ENCODE measurements at regions not wholly inside any gene's neighbourhood (a gene's known extent, or its start where the extent isn't known, plus 50 kb on each side); places are given as distances from the start of the nearest gene placed in this dataset.
A peak's percentile ranks its signal among the peaks of the same experiment; 100 is the strongest.

DNA sequence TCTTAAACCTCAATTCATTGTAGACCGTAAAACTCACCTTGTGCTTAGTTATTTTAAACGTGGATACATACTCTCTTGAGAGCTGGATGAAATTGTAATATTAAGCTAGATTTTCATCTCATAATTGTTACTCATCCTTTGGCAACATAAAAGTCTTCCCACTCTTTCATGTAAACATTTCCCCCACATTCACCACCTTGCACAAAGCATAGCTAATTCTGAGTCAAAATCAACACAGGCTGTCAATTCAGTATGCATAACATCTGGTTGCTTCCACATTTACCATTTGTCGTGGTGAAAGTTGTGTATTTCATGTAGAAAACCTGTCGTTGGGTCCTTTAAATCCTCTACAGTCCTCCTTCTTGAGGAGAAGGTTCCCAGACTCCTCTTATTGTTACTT is 524.6 kb downstream of the OTOL1 start:
- DNase-seq: no peak

DNA sequence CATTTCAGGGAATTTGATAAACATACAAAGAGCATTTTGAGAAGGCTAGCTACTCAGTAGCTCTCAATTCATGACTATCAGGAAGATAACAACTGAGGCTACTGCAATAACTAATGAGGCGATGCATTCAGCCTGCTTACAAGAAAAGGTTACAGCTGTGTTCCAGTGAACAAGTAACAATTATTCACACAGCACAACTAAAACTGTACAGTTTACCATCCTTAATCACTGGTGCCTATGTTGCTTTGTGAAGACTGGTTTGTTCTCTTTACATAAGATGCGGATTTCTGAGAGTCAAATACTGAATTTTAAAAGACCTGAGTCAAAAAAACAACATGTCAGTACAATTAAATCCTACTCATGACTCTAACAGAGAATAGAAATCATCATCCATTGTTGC is 526.3 kb downstream of the OTOL1 start:
- DNase-seq: no peak

DNA sequence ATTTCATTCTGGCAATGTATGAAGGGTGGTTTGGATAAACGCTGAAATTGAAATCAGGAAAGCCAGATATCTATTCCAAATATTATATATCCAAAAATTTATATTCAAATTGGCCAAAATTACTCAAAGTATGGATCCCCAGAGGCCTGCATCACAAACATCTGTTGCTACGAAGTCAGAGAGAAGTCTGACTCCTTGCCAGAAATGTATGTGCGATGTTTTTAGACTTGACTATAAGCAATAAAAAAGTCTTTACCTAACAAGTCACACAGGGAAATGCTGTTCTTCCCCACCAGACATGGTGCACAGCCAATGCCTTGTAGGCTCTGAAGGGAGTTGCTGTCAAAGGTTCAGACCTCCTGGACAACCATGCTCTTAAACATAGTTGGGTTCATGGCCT is 533.1 kb downstream of the OTOL1 start:
- no peak for DNase-seq

DNA sequence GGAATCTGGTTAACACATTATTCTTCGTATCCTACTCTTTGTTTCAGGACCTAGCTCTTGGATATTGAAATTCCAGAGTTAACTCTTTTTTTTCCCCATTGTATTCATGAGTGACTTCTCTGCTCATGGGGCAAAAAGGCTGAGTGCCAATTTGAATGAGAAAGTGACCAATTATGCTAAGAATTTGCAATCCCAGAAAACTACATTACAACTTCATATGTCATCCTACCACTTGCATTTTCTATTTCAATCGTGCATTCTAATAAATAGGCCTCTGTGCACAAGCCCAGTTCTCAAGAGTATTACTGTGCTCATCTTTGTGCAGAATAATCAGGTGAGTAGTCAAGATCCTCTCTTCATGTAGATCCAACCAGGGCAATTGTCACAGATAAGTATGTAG is 537.8 kb downstream of the OTOL1 start:
- DNase-seq: no peak

DNA sequence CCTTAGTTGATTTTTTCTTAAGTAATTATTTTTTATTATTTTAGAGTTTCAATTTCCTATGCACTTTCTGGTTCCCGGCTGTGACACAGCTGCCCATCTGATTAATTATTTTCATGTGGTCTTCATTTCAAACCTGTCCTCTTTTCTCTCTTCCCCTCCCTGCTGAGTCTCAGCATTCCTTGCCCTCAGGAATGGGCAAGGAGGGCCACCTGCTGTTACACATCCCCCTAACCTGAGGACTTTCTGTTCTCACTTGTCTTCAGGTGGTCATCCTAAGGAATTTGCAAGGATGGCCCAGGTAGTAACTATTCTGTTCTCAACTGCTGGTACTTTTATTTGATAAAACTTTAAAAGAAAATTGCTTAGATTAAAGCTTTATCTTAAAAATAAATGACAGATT is 545.0 kb downstream of the OTOL1 start:
- DNase-seq: no peak

DNA sequence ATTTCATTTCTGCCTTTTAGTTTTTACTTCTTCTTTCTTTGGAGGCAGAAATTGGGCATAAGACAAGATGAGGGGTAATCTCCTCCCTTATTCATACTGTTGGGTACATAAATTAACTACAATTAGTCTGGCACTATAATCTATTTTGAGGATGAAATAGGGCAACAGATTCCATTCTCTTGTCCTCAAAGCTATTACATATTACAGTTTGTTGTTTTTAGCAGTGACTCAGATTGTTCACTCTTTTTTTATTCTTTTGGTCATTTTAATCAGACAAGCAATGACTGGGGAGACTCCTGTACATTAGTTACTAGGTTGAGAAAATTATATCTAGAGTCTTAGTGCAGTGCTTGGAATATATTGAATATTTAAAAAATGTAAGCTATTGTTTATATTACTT is 556.0 kb downstream of the OTOL1 start:
- no peak for DNase-seq

DNA sequence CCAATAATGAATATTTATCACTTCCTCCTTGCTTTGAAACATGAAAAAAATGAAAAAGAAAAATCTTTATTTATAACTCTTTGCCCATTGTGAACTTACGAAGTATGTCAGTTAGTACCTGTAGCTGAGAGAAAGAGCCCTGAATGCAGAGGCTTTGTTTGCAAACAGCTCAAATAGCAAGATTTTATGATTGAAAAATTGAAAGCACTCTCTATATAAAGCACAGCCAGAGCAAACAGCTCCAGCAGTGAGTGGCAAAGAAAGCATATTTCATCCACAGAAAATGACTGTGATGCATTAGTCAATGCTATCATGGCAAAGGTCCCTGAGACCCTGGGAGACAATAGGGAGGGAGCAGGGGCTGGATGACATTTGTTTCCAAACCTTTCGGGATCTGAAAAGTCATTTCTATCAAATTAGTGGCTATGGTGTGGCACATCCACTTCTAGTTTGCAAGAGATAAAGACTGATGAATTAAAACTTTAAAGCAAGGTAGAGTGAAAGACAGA is 576.1 kb downstream of the OTOL1 start:
- DNase-seq: no peak

DNA sequence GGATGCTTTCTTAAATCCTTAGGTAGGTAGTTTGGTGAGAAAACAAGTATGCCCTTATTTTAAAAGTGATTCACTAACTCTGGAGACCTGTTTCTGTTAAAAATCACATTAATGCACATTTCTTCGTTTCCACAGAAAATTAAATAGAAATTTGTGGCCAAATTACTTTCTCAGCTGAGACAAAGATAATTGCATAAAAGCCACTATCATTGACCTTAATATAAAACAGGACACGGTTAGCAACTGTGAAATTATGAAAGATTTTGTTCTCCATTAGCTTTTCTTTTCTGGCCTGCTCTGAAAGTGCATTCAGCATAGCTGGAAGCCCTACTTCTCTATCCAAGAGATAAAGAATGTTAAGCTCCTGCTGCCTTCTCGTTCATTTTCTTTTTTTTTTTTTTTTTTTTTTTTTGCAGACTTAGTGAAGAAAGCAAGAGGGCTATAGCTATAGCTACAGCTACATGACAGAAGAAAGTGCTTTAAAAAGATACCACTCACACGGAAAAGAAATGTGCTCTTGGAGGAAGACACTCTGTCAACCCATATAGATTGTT is 576.9 kb downstream of the OTOL1 start:
- DNase-seq: no peak

DNA sequence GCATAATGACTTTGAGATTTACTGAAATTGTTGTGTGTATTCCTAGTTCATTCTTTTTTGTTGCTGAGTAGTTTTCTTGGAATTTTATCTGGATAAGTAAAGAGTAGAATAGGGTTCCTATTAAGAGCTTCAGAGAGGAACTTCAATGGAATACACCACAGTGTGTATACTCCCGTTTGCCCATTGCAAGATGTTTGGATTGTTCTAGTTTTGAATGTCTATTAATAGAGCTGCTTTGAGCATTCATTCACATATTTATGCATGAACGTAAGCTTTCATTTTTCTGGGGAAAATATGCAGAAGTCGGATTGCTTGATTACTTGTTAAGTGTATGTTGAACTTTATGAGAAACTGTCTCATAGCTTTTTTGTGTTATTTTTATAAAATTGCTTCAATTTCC is 580.5 kb downstream of the OTOL1 start:
- no peak for DNase-seq

DNA sequence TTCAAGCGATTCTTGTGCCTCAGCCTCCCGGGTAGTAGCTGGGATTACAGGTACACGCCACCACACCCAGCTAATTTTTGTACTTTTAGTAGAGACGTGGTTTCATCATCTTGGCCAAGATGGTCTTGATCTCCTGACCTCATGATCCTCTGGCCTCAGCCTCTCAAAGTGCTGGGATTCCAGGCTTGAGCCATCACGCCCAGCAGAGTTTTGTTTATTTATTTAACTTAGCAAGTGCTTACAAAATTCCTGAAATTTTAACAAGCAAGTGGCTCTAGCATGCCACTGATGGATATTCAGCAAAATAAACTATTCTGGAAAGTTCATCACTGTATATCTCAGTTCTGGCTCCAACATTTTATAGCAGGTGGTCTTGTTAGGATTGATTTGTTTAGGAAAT is 585.9 kb downstream of the OTOL1 start:
- no peak for DNase-seq

DNA sequence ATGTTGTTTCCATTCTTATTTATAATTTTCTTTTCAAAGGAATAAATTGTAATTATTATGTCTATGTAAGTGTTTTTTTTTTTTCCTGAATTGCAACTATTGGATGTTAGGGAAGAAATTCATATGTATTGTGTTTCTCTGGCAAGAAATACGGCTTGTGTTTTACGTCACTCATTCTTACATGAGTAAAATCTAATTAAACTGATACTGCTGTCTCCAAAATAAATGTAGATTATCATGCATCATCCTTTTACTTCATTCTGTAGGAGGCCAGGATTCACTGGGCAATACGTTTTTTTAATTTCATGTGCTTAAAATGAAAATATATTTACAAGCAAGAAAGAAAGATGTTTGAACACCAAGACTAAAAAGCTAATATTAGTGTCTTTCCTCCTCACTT is 590.8 kb downstream of the OTOL1 start:
- DNase-seq: no peak

DNA sequence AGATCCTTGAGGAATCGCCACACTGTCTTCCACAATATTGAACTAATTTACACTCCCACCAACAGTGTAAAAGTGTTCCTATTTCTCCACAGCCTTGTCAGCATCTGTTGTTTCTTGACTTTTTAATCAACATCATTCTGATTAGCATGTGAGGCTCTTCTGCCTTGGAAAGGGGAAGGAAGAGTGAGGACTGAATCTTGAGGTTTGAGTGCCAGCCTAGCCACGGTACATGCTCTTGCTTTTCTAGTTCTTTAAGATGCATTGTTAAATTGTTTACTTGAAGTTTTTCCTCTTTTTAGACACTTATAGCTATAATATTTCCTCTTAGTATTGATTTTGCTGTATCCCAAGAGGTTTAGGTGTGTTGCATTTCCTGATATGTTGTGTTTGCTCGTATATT is 596.1 kb downstream of the OTOL1 start:
- DNase-seq: no peak

DNA sequence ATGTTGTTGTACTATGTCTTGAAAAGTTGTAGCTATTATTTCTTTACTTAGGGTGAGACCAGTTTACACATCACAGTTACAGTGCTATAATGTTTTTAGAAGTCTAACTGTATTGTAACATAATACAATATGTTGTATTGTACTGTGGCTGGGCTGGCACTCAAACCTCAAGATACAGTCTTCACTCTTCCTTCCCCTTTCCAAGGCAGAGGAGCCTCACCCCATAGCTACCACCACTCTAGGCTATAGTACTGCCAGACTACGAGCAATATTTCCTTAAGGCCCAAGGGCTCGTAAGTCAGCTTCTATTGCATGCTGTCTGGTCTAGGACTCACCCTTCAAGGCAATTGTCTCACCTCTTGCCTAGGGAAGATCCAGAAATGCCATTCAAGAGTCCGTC is 597.7 kb downstream of the OTOL1 start:
- no peak for DNase-seq

DNA sequence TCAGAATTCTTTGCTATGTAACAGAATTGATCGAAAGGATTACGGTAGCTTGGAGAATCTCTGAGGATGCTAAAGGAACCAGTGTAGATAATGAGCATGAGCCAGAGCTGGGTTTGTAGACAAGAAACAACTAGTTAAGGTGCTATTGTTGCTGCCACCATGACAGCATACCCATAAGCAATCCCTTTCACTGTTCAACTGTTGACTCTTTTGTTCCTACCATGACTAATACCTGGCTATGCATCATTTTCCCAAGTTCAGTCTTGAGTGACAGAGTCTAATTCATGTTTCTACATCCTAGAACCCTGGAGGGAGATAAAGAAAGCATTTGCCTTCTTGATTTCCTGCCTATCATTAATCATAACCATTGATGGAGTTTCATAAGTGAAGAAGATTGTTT is 600.3 kb downstream of the OTOL1 start:
- DNase-seq: no peak

DNA sequence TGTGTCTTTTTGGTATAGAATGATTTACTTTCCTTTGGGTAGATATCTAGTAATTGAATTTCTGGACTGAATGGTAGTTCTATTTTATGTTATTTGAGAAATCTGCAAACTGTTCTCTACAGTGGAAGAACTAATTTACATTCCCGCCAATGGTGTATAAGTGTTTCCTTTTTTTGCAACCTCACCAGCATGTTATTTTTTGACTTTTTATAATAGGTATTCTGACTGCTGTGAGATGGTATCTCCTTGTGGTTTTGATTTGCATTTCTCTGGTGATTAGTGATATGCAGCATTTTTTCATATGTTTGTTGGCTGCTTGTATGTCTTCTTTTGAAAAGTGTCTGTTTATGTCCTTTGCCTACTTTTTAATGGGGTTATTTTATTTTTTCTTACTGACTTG is 607.2 kb downstream of the OTOL1 start:
- no peak for DNase-seq

DNA sequence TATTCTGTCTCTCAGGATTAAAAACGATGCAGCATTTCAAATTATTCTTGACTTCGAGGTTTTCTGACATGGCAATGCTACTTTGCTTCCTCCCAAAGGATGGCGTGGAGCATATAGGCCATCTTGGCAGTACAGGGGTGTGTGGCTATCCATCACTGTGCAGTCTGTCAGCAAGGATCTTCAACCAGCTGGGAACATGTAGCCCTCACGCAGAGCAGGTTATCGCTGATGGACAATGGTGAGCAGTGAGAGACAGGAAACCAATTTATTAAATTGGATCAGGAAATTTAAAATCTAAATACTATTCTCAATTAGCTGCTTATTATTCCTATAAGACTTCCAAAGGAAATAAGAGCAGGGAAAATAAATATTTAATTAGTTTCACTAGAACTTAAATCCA is 615.3 kb downstream of the OTOL1 start:
- no peak for DNase-seq

DNA sequence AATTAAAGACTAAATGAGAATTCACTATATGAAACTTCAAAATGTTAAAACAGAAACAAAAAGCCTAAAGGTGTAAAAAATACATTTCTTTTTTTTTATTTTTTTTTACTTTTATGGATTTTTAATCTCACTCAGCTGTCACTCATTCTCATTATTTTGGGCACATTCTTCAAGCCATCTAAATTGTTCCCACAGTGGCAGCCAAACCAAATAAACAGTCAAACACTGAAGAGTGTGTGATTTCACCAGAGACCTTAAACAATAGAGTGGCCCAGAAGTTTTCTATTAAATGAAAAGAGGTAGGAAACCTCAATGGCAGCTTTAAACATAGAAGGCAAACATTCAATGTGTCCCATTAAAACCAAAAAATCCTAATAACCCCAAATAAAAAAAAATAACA is 616.1 kb downstream of the OTOL1 start:
- no peak for DNase-seq

DNA sequence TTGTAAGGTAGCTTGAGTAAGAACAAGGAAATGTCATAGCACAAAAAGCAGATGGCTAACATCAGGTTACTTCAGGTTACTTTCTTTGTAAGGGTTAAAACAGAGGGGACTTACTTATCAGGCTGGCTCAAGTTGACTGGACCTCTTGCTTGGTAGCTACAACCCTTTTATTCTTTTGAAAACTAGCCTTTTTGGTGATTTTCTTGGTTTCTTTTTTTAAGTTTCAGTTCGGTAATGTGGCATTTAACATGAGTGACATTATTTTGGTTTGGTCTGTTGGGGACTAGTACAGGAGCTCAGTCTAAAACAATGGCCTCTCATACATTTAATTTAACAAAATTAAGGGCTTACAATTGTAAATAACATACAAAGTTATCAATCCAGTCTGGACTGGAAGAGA is 621.4 kb downstream of the OTOL1 start:
- DNase-seq: no peak

DNA sequence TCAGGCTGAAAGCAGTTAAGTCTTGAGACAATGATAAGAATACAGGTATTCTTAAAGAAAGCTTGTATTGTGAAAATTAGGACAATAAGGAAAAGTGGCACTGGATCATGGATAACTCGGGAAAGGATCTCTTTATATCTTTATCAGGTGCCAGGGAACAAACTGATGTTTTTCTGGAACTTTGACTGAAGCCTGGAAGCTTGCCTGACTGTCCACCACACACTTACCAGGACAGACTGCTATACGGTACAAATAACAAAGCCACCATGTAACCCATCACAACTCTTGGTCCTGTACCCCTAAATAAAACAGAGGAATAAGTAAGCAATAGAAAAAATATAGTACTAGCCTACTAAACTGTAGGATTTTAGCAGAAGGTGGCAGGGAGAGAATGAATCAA is 623.0 kb downstream of the OTOL1 start:
- DNase-seq: no peak

DNA sequence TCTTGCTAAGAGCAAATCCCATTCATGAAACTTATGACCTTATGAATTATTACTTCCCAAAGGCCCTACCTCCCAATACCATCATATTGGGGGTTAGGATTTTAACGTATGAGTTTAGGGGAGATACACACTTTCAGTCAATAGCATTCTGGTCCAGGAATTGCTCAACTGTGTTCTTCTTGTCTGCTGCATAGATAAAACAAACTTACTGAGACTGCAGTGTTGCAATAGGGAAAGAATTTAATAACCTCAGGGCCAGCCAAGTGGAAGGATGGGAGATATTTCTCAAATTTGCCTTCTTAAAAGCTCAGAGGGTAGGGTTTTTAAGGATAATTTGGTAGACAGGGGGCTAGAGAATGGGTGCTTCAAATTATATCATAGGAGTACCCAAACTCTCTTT is 625.8 kb downstream of the OTOL1 start:
- no peak for DNase-seq

DNA sequence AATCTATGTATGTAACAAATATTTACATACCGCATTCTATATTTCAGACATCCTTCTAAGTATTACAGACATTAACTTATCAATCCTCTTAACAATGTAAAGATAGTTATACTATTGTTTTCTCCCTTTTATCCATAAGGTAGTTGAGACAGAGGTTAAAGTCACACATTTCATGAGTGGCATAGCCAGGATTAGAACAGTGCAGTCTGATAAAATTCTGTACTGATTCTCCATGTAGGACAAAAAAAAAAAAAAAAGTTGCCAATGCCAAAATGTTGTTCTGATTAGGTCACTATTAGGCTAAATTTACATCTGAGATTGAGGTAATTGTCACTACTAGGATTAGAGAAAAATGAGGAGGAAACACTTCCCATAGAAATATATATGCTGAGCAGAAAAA is 629.2 kb downstream of the OTOL1 start:
- DNase-seq: no peak

DNA sequence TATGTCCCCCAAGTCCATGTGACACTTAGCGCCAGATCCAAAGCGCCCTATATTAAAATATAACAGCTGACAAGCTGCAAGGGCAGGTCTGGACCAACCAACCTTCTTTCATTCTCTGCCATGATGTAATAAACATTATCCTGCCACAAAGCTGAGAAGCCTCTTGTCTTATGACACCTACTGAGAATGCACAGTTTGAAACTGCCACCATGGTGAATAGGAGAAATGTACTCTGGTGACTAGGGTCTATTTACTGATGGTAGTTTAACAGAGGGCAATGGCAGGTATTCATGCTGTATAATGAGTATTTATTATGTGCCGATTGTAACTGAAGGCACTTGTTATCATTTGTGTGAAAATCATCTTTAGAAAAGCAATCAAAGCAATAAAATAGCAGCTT is 634.0 kb downstream of the OTOL1 start:
- no peak for DNase-seq

DNA sequence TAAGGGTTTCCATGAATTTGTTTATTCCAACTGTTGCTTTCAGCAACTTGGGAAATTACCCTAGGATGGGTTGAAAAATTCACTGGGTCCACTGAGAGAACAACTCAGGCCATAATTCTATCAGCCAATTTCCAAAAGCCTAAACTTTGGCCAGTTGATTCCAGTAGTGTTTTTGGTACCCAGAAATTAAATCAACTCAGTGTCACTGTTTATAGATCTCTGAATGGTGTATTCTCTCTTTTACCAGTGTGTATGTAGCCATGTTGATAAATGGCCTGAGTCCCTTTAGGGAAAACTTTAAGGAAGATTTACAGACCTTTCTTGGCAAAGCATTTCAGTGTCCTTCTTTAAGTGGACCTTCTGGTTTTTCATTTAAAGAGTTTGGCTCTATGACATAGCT is 636.4 kb downstream of the OTOL1 start:
- no peak for DNase-seq

DNA sequence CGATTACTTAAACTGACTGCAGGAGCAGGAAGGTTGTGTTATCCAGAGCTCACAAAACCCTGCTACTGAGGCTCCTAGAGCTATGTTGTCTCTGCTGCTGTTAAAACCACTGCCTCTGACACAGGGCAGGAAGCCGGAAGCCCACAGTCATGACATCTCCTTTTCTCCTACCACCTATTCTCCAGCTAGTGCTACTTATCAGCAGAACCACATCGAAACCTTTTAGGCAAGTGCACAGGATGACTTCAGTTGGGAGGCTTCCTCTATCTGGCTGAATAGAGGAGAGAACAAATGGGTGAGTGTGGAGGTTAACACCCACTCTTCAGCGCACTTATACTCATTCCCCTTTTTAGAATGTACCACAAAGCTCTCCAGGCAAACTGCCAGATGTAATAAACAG is 638.0 kb downstream of the OTOL1 start:
- peak in 1 of 6 experiments; percentile 13 for DNase-seq

DNA sequence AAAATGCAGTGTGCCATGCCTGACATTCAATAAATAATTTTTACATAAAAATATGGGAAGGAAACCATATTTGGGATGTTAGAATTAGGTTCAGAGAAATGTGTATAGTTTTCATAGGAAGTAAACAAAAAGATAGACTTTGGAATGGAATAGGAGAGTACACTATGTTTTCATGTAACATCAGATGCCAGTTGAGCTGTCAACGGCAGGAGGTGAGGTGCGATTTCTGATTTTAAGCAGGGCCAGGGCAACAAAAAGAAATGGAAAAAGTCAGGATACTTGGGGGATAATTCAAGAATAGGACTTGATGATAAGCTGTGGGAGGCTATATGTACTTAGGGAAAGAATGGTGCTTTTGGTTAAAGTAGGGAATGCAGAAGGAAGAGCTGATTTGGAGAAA is 639.5 kb downstream of the OTOL1 start:
- no peak for DNase-seq

DNA sequence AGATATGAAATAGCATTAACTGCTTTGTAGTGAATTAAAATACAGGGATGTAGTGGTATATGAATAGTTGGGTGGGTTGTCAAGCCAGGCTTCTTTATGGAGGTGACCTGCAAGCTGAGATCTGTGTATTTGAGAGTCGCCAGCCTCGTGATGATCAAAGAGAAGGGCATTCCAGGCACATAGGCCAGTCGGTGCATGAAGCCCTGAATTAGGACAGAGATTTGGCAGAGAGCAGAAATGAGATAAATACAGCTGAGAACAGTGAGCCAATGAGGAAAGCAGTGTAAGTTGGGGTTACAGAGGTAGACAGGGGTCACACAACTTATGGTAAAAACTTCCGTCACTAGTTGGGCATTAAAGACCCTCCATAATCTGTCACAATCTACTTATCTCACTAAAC is 641.9 kb downstream of the OTOL1 start:
- DNase-seq: no peak

Measured in stimulated activated naive CD4-positive, alpha-beta T cell (primary cell).